EH (cell line): ENCODE measurements at regions not wholly inside any gene's neighbourhood (a gene's known extent, or its start where the extent isn't known, plus 50 kb on each side); places are given as distances from the start of the nearest gene placed in this dataset.
"Not testable (repeated sequence)": the region's sequence is repeated elsewhere in the genome, so short reads cannot be mapped to it uniquely, and the experiment has no call there.

Experiments
- DNase-seq: peaks from one replicate; pipeline ENCODE4 v3.0.0-alpha.2; 2015; ENCODE audit warnings: low read depth

- DNase-seq, result no peak
Observed at GRCh38 chr2:147182260-147182659, 662.6 kb upstream of the ACVR2A start.

- no peak for DNase-seq
Observed at GRCh38 chr2:147181351-147182029, 663.3 kb upstream of the ACVR2A start.

- no peak for DNase-seq
Observed at GRCh38 chr2:147177071-147177857, 667.6 kb upstream of the ACVR2A start.

GRCh38 chr2:147174824-147175254 lies 670.0 kb upstream of the ACVR2A start:
- DNase-seq, result no peak

GRCh38 chr2:147173798-147174197 lies 671.0 kb upstream of the ACVR2A start:
- no peak for DNase-seq

GRCh38 chr2:147173189-147173581 lies 671.6 kb upstream of the ACVR2A start:
- DNase-seq, result no peak

- no peak for DNase-seq
Observed at GRCh38 chr2:147172493-147173188, 672.2 kb upstream of the ACVR2A start.

GRCh38 chr2:147171941-147172340 lies 672.9 kb upstream of the ACVR2A start:
- no peak for DNase-seq

DNA sequence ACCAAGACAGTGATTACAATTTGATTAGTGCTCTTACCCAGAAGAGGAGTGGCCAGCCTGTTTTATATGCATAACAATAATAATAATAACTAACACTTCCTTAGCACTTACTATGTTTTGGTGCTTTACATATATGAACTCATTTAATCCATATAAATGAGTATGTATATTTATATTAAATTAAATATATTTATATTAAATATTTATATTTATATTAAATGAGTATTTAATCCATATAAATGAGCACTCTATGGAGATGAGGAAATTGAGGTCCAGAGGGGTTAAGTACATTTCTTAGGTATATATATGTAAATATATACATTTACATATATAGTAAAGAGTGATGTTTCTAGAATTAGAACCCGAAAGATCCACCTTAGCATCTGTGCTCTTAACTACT lies 673.9 kb upstream of the ACVR2A start:
- DNase-seq, result no peak

- no peak for DNase-seq
Observed at GRCh38 chr2:147165697-147166382, 679.0 kb upstream of the ACVR2A start.

- no peak for DNase-seq
Observed at GRCh38 chr2:147164563-147164962, 680.3 kb upstream of the ACVR2A start.

GRCh38 chr2:147161746-147162145 lies 683.1 kb upstream of the ACVR2A start:
- no peak for DNase-seq

DNA sequence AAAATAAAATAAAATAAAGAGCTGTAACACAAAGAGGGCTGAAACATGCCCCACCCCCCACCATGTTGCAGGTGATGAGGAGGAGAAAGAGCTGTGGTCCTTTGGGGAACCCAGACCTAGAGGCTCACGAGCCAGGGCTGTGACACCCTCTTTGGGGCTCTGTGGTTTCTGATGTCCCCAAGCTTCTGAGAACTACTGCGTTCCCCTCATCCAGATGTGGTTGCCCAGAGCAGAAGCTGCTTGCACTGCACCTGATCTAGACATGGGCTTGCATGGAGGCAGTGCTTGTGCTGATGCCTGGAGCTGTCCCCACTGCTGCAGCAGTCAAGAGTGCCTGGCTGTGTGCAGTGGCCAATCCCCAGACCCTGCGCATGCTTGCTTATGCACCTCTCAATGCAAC lies 687.9 kb upstream of the ACVR2A start:
- no peak for DNase-seq

DNA sequence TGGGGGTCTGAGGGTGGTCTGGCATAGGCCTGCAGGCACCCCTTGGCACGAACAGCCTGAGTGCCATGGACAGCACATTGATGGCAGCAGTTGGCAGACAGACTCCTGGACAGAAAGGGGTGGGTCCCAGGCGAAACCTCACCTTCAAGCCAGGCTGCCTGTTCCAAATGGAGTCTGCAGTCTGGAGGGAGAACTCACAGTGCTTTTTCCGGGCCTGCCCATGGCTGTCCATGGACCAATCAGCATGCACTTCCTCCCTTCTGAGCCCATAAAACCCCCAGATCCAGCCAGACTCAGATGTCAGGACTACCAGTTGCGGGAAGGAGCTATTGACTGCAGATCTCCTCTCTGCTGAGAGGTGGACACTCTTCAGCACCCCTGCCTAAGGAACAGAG lies 694.6 kb upstream of the ACVR2A start:
- DNase-seq, result no peak

GRCh38 chr2:147149575-147150240 lies 695.1 kb upstream of the ACVR2A start:
- no peak for DNase-seq

DNA sequence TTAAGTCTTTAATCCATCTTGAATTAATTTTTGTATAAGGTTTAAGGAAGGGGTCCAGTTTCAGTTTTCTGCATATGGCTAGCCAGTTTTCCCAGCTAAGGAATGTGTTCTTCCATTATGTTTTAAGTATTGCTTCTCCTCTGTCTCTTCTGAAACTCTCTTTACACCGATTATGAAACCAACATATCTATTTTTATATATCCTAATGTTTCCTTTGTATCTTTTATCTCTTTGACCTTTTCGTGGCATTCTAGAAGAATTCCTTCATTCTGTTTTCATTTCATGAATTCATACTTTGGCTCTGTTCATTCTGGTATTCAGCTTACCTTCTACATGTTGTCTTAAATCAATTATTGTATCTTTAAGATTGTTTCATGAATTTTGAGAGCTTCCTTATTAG lies 697.0 kb upstream of the ACVR2A start:
- no peak for DNase-seq

GRCh38 chr2:147141930-147142329 lies 702.9 kb upstream of the ACVR2A start:
- no peak for DNase-seq

- not testable (repeated sequence) for DNase-seq
Observed at GRCh38 chr2:147139732-147140131, 705.1 kb upstream of the ACVR2A start.

DNA sequence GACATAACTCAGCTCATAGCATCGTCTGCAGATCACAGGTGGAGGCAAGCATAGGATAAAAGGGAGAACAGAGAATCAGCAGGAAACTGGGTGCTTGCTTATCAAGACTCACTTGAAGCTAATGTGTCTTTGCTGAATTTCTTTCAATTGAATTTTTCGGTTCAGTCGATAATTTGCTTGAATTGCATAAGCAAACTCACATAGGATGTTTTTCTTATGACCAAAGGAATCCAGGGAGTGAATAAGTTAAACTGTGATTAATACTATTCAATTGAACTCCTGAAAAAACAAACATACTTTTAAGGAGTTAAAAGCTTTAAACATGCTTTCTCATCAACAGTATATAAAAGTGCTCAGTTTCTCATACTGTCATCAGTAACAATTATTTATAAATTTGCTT lies 707.1 kb upstream of the ACVR2A start:
- DNase-seq, result no peak

DNA sequence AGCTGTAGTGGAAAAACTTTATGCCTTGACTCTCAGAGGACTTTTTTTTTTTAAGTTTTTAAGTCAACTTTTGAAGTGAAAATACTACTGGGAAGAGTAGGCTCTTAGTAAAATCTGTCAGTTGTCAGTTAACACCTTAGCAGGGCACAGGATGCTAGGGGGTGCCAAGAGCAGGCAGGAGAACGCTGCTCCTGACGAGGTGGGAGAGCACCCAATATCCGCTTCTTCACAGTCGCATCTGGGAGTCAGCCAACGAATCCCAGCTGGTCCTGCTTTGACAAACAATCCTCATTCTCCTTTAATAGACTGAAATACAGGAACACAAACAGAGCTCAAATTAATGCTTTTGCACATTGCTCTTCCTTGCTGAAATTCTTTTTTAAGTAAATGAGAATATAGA lies 709.5 kb upstream of the ACVR2A start:
- no peak for DNase-seq

GRCh38 chr2:147133286-147133908 lies 711.4 kb upstream of the ACVR2A start:
- no peak for DNase-seq
